DND-41 (cell line): ENCODE measurements at regions not wholly inside any gene's neighbourhood (a gene's known extent, or its start where the extent isn't known, plus 50 kb on each side); places are given as distances from the start of the nearest gene placed in this dataset.

Experiments
- EZH2 ChIP-seq: IDR thresholded peaks from 3 replicates; pipeline ENCODE4 v1.6.1; 2012; ENCODE audit warnings: borderline replicate concordance, low read depth, mild to moderate bottlenecking, moderate library complexity, low read length, inconsistent platforms; ENCODE audit not compliant: severe bottlenecking
- TF ChIP-seq, protein P1 (sequence below): IDR thresholded peaks from 2 replicates; pipeline ENCODE4 v1.5.1; 2012; ENCODE audit warnings: borderline replicate concordance, low read length, moderate library complexity, mild to moderate bottlenecking; ENCODE audit not compliant: poor library complexity, severe bottlenecking; ENCODE audit errors: extremely low read depth

DNA sequence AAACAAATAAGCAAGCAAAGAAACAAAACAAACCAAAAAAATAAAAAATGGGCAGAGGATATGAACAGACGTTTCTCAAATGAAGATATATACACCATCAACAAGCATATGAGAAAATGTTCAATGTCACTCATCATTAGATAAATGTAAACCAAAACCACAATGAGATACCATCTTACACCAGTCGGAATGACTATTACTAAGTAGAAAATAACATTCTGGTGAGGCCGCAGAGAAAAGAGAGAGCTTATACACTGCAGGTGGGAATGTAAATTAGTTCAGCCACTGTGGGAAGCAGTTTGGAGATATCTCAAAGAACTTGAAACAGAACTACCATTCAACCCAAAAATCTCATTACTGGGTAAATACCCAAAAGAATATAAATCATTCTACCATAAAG lies 321.0 kb upstream of the SLIT2 start:
- TF ChIP-seq, protein P1, sequence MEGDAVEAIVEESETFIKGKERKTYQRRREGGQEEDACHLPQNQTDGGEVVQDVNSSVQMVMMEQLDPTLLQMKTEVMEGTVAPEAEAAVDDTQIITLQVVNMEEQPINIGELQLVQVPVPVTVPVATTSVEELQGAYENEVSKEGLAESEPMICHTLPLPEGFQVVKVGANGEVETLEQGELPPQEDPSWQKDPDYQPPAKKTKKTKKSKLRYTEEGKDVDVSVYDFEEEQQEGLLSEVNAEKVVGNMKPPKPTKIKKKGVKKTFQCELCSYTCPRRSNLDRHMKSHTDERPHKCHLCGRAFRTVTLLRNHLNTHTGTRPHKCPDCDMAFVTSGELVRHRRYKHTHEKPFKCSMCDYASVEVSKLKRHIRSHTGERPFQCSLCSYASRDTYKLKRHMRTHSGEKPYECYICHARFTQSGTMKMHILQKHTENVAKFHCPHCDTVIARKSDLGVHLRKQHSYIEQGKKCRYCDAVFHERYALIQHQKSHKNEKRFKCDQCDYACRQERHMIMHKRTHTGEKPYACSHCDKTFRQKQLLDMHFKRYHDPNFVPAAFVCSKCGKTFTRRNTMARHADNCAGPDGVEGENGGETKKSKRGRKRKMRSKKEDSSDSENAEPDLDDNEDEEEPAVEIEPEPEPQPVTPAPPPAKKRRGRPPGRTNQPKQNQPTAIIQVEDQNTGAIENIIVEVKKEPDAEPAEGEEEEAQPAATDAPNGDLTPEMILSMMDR: no peak
- no peak for TF ChIP-seq EZH2
